NCI-H2029 treated with DMSO at 0.1 percent for 48 hours (cell line): ENCODE measurements at regions not wholly inside any gene's neighbourhood (a gene's known extent, or its start where the extent isn't known, plus 50 kb on each side); places are given as distances from the start of the nearest gene placed in this dataset.

Source experiments
- DNase-seq: peaks from one replicate; lab custom pipeline; 2025; lab: John Stamatoyannopoulos, UW

- DNase-seq = no peak
These were observed 632.4 kb downstream of the NYAP2 start for GRCh38 chr2:226031647-226032501.

DNA sequence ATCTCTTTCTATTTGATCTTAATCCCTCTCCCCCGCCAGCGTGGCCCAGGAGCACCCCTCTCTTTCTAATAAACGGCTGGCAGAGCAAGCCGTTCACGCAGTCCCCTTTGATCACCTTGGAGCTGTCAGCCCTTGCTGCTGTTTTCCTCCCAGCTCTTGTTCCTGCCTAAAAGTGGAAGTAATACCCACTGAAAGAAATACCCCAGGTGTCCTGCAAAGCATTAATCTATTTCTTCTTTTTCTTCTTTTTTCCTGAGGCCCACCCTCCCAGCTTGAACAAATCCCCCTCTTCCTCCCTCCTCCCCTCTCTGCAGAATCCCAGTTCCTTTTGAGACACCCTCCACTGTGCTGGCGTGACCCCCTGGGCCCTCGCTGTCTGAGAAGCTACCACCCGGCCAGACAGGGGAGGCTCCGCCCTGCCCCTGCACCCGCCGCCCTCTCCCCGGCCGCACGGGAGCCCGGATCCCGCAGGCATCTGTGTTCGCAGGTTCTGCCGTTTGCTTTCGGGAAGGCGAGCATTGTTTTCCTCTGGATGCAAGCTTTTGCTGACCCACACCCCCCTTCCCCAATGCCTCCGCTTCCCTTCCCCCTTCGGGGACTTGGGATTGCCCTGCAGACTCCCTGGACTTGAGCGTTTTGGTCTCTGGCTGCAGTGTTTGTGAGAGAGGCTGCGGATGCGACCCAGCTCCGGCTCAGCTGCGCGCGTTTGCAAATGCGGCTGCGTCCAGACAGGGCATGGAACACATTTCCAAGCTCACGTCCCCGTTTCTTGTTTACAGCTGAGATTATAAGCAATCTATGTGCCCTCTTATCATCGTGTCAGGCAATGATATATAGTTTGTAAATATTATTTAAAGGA is 631.5 kb downstream of the NYAP2 start:
- DNase-seq = peak; percentile 8

GRCh38 chr2:226030369-226030768 is 630.9 kb downstream of the NYAP2 start:
- DNase-seq = no peak

DNA sequence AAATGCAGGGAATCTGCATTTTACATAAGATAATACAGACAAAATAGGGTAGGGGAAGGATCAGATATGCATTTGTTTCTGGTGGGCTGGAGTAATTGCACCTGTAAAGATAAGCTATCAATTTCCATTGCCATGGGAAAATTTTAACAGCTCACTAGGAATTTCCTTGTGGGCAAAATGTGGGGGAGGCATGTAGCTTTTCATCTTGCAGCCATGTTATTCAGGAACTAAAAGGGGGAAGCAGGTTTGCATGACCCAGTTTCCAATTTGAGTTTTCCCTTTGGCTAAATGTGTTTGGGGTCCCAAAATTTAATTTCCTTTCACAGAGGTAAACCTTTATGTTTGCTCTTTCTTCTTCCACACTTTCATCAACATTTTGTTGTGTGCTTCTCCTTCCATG is 624.4 kb downstream of the NYAP2 start:
- no peak for DNase-seq

DNA sequence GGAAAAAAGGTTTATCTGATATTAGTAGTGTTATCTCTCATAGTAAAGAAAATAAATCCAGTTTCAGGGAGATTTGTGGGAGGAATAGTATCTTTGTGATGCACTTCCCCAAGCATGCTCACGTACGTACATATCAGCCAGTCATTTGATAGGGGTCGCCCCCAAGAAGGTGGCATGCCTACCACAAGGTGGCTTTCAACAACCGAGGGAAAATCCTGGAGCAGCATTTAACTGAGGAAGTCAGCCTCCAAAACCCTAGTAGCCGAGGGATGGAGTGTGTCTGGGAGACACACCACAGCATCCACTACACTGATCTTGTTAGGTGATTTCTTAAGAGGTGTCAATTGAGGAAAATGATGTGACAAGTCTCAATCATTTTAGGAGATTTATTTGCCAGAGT is 623.9 kb downstream of the NYAP2 start:
- no peak for DNase-seq

- no peak for DNase-seq
These were observed 621.4 kb downstream of the NYAP2 start for GRCh38 chr2:226020956-226021355.

- no peak for DNase-seq
These were observed 620.7 kb downstream of the NYAP2 start for GRCh38 chr2:226020176-226020575.

DNA sequence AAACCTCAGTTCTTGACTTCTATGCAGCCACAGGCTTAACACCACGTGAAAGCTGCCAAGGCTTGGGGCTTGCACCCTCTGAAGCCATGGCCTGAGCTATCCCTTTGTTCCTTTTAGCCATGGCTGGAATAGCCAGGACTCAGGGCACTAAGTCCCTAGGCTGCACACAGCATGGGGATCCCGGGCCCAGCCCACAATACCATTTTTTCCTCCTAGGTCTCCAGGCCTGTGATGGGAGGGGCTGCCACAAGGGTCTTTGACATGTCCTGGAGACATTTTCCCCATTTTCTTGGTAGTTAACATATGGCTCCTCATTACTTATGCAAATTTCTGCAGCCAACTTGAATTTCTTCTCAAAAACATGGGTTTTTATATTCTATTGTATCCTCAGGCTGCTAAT is 619.1 kb downstream of the NYAP2 start:
- no peak for DNase-seq

GRCh38 chr2:226017537-226017936 is 618.0 kb downstream of the NYAP2 start:
- DNase-seq = no peak

DNA sequence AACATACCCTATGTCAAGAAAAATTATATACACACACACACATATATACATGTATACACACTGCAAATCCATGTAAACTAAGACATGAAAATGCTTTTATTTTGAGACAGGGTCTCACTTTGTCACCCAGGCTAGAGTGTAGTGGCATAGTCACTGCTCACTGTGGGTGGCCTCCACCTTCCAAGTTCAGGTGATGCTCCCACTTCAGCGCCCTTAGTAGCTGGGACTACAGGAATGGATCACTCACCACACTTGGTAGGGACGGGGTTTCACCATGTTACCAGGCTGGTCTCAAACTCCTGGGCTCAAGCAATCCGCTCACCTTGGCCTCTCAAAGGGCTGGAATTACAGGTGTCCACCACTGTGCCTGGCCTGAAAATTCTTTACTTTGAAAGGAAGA is 617.6 kb downstream of the NYAP2 start:
- no peak for DNase-seq

DNA sequence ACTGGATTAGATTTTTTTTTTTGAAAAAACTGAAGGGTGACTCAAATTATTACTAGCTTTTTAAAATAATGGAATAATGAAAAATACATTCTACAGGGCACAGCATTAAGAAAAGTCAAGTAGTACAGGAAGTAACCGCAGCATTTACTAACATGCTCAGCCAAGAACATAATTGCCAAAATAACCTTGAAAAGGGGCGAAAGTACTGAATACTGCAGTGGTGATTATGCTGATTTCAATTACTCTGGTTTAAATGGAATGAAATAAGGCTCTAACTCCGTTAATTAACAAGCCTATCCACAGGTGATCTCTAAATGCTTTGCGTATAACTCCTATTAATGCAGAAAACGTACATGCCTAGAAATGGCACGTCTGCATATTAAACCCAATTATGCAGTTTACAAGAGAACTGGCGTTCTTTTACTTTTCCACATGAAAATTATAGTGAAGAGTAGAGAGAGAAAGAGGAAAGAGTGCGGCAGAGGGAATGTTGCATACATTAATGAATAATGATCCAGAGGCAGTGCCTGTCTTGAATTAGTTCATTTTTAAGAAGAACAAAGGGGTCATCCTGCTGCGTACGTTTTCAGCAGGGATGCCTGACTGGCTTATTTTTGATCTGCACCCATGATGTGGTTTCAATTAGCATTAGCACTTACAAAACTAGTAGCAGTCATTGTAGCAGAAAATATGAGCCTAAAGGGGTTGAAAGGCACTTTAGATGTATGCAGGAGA is 612.4 kb downstream of the NYAP2 start:
- no peak for DNase-seq

- no peak for DNase-seq
These were observed 602.9 kb downstream of the NYAP2 start for GRCh38 chr2:226002438-226002837.

GRCh38 chr2:226001716-226002115 is 602.2 kb downstream of the NYAP2 start:
- DNase-seq = no peak

GRCh38 chr2:225999692-226000091 is 600.2 kb downstream of the NYAP2 start:
- DNase-seq = no peak

DNA sequence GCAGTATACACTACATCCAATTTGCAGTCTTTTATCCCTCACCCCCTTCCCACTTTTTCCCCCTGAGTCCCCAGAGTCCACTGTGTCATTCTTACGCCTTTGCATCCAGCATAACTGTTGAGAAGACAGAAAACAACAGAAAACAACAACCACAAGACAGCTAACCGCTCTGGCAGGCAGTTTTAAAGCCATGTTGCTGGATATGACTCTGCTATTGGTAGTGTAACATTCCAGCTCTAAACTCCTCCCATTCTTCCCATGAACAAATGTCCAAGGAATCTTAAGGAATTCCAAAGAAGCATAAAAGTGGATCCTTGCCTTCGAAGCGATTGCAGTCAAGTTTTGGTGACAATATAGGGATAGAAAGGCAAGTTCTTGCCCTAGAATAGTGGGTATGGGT is 599.1 kb downstream of the NYAP2 start:
- no peak for DNase-seq

DNA sequence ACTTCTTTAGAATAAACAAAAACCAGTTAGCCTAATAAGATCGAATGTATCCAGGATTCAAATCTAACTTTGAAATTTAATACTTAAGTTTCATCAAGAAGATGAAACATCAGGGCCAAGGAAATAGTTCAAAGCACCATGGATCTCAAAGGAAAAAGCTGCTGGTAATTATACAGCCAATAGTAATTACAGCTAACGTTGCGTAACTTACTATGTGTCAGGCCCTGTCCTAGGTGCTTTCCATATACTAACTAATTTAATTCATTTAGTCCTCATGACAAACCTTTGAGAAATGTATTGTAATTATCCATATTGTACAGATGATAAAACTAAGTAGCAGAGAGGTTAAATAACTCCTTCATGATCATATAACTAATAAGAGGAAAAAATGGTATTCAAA is 598.6 kb downstream of the NYAP2 start:
- no peak for DNase-seq

- DNase-seq = no peak
These were observed 596.9 kb downstream of the NYAP2 start for GRCh38 chr2:225996462-225996828.

DNA sequence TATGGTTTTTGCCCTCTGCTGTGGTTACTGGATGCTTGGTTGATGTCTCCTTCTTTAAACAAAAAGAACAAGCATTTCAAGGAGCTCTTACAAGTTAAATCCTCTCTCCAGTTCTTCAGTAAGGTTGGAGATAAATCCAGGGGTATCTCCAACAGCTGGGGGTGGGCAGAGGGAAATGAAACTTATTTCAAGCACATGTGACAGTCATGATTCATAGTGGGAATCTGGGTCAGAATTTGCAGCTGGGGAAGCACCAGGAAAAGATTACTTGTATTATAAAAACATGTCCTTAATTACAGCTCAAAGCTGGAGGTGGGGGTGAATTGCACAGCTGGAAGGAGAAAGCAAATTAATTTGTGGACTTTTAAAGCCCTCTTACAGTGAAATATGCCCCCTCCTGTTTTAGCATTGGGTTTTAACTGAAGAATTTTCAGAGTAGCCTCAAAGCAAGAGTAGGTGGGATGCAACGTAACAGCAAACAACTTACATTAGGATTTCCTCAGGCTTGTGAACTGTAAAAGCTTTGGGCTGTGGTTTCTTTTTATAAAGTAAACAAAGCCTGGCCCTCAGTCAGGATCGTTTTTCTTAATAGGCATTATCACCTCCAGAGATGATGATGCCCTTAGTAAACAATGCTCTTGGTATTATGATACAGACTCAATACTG is 596.4 kb downstream of the NYAP2 start:
- no peak for DNase-seq

DNA sequence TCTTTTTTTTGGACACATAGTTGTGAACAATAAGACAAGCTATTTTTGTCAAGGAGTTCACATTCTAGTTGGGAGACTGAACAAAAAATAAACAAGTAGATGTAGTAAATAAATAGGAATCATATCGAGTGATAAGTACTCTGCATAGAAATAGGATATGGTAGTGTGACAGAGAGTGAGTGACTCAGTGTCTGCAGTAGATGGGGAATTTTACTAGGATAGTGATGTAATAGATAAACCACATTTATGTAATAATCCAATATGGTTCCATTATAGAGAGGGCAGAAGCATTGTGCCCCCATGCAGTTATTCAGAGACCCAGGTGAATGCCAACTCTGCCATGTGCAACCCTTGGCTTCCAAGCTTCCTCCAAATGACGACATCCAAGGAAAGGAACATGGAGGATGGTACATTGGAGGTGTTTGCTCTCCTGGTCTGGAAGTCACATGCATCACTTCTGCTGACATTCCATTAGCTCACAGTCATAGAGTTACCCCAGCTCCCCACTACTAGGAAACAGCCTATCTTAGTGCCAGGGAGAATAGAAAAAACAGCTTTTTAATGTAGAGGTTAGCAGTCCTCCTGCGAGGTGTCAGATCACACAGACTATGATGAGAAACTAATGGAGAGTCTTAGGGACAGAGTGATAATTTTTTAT is 595.4 kb downstream of the NYAP2 start:
- DNase-seq = no peak

DNA sequence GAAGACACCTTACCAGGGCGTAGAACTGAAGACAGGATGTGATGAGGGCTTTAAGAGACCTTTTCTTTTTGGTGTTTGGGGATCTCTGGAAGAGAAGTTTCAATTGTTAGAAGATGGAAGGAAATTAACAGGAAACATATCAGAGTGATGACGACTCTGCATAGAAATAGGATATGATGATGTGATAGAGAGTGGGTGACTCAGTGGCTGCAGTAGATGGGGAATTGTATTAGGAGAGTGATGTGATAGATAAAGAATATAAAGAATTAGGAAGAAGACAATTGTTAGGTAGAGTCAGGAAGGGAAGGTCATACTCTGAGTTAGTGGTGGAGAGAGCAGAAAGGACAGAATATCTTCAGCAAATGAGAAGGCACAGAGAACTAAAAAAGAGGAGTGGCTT is 593.9 kb downstream of the NYAP2 start:
- DNase-seq = no peak

DNA sequence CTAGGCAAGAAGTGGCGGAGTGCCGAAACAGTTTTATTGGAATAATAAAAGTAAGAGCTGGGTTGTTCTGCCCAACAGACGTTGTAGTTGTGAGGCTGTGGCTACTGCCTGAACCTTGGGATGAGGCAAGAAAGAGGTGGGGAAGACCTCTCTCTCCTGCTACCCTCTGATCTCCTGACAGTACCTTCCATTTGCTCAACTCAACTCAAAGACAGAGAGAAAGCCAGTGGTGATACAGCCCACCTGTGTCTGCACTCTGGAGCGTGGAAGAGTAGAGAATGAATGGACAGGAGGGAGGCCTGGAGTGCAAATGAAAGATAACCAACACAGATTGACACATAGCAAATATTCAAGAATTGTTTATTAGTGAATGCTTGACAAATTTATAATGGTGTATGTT is 590.3 kb downstream of the NYAP2 start:
- DNase-seq = no peak

DNA sequence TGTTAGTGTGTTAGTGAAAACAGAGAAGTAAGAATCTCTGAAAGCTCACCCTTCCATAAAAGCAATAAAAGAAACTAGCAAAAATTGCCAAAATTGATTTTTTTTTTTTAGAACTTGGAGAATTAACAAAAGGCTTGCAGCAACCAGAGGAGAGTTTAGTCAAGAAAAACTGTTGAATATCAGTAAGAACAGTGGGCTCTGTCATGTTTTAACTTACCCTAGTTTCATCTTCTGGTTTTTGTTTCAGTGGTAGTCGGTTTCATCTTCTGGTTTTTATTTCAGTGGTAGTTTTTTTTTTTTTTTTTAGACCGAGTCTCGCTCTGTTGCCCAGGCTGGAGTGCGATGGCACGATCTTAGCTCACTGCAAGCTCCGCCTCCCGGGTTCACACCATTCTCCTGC is 580.9 kb downstream of the NYAP2 start:
- no peak for DNase-seq
